C4-2B (cell line): ENCODE measurements at regions not wholly inside any gene's neighbourhood (a gene's known extent, or its start where the extent isn't known, plus 50 kb on each side); places are given as distances from the start of the nearest gene placed in this dataset.

Experiments
- CTCF ChIP-seq: fragments of 450-650 bp; conservative IDR thresholded peaks from 2 replicates; pipeline ENCODE4 v1.5.1; 2017; ENCODE audit warnings: mild to moderate bottlenecking
- ZFX ChIP-seq: fragments of 450-650 bp; IDR thresholded peaks from 2 replicates; pipeline ENCODE4 v1.6.1; 2017

GRCh38 chr4:42311591-42311990 lies 85.7 kb upstream of the SHISA3 start:
- no peak for TF ChIP-seq CTCF
- TF ChIP-seq ZFX, result no peak
